ENCODE measurements at regions not wholly inside any gene's neighbourhood (a gene's known extent, or its start where the extent isn't known, plus 50 kb on each side); places are given as distances from the start of the nearest gene placed in this dataset.

DNA sequence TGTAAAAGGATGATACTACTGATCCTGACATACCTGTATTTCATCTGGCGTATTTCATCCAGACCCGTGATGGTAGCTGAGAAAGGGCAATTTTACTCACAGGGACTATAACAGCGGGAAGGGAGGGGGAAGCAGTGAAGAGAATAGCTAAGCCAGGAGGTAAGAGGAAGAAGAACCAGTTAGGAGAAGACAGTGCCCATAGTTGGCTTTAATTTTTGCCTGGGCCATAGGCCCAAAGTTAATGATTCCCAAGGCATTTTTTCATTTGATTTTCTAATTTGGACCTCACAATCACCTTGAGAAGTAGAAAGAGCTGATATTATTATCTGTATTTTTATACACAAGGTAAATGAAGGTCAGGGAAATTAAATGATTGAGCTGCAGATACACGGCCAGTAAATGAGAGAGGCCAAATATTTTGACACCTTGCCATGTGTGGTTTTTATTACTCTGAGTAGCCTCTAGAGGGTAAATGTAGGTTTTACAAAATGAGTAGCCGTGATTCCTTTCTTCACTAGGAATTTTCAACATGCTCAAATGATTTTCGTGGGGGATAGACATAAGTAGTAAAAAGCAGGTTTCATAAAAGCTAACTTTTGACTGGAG is 382.2 kb downstream of the FUT8 start:
- FAIRE-seq (no peak), DNase-seq (ENCODE audit: insufficient read length, low spot score) (no peak)
- TF ChIP-seq POLR2AphosphoS5 (IDR thresholded peaks at IDR 0.05; ENCODE audit: low read depth, low read length) (no peak), TAF1 (IDR thresholded peaks at IDR 0.05; ENCODE audit: low read depth, low read length) (no peak)

DNA sequence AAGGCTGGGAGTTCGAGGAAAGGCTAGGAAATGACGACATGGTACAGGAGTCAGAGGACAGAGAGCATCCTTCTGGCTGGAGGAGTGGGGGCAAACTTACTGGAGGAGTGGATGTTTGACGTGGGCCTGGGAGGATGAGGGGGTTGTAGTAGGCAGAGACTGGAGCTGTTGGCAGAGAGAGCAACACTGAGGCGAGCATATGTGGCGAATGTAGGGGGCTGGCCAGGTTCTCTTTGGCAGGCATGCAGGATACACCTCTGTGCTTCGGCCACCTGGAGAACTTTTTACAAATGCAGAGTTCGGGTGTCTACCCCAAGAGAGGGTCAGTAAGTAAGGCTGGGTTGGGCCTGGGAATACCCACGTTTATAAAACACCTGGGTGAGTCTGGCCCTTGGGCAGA is 385.7 kb downstream of the FUT8 start:
- FAIRE-seq = no peak
- no peak for TF ChIP-seq POLR2AphosphoS5 (IDR thresholded peaks at IDR 0.05; ENCODE audit: low read depth, low read length)
- no peak for TF ChIP-seq SPI1 (IDR thresholded peaks at IDR 0.05; ENCODE audit: low read depth, low read length)
- TF ChIP-seq PAX5 (IDR thresholded peaks at IDR 0.05; ENCODE audit: insufficient read depth, low read length, severe bottlenecking) = no peak
- no peak for TF ChIP-seq POLR2A (IDR thresholded peaks at IDR 0.05; ENCODE audit: low read depth, low read length)
- TF ChIP-seq POU2F2 (IDR thresholded peaks at IDR 0.05; ENCODE audit: low read depth, low read length) = no peak
- TF ChIP-seq TAF1 (IDR thresholded peaks at IDR 0.05; ENCODE audit: low read depth, low read length) = no peak
- no peak for DNase-seq (ENCODE audit: insufficient read length, low spot score)

DNA sequence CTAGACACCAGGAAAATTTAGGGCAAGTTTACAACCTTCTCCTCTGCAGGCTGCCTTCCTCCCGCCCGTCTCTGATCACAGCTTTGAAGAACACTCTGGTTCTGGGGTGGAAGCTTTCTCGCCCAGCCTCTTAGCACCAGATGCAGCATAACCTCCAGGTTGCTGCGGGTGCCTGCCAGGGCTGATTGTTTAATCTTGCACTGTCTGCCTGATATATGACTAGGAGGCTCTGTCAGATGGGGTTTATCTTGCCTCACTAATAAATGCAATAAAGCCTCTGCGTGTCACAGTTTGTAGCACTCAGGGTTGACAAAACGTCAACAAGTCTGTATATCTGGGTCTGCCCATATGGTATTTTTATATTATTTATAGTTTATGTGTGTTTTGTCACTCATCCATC is 388.2 kb downstream of the FUT8 start:
- FAIRE-seq (no peak), DNase-seq (ENCODE audit: insufficient read length, low spot score) (no peak)
- TF ChIP-seq POU2F2 (IDR thresholded peaks at IDR 0.05; ENCODE audit: low read depth, low read length) (no peak), TAF1 (IDR thresholded peaks at IDR 0.05; ENCODE audit: low read depth, low read length) (no peak), POLR2A (IDR thresholded peaks at IDR 0.05; ENCODE audit: low read depth, low read length) (no peak), SPI1 (IDR thresholded peaks at IDR 0.05; ENCODE audit: low read depth, low read length) (no peak), PAX5 (IDR thresholded peaks at IDR 0.05; ENCODE audit: insufficient read depth, low read length, severe bottlenecking) (no peak), POLR2AphosphoS5 (IDR thresholded peaks at IDR 0.05; ENCODE audit: low read depth, low read length) (no peak)

DNA sequence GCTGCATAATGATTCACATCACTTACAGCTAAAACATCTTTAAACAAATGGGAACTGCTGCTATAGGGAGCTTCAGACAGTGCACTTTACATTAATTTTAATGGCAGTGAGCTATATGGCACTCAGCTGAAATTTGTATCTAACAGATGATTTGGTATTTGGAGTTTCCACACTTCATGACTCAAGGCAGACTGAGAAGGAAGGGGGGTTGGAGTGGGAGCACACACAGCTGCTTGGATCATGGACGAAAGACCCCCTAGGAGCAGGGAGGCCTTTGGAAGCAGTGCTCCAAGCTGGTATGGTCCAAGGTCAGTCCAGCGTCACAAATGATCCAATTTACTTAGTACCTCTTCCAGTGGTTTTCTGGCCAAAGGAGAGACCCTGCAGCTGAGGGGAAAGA is 389.7 kb downstream of the FUT8 start:
- TF ChIP-seq POLR2A (IDR thresholded peaks at IDR 0.05; ENCODE audit: low read depth, low read length) (no peak), SPI1 (IDR thresholded peaks at IDR 0.05; ENCODE audit: low read depth, low read length) (no peak), POLR2AphosphoS5 (IDR thresholded peaks at IDR 0.05; ENCODE audit: low read depth, low read length) (no peak), PAX5 (IDR thresholded peaks at IDR 0.05; ENCODE audit: insufficient read depth, low read length, severe bottlenecking) (no peak), POU2F2 (IDR thresholded peaks at IDR 0.05; ENCODE audit: low read depth, low read length) (no peak), TAF1 (IDR thresholded peaks at IDR 0.05; ENCODE audit: low read depth, low read length) (no peak)
- FAIRE-seq = no peak
- no peak for DNase-seq (ENCODE audit: insufficient read length, low spot score)

DNA sequence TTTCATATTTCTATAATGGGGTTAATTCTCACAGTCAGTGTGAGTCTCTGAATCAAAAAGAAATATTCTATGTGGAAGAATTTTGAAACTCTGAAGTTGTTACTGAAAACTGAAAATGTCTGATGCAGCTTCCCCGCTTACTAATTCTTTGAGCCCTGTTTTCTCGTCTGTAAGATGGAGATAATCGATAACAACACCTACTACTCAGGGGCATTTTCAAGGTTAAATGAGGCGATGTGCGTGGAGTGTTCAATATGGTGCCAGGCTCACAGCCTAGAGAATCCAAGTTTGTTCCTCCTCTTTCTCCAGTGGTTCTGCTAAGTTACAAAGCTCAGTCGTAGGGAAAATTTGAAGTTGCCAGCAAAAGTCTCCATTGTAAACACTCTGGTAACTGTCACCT is 391.4 kb downstream of the FUT8 start:
- TF ChIP-seq POU2F2 (IDR thresholded peaks at IDR 0.05; ENCODE audit: low read depth, low read length) (no peak), PAX5 (IDR thresholded peaks at IDR 0.05; ENCODE audit: insufficient read depth, low read length, severe bottlenecking) (no peak), TAF1 (IDR thresholded peaks at IDR 0.05; ENCODE audit: low read depth, low read length) (no peak), POLR2AphosphoS5 (IDR thresholded peaks at IDR 0.05; ENCODE audit: low read depth, low read length) (no peak), SPI1 (IDR thresholded peaks at IDR 0.05; ENCODE audit: low read depth, low read length) (no peak), POLR2A (IDR thresholded peaks at IDR 0.05; ENCODE audit: low read depth, low read length) (no peak)
- no peak for FAIRE-seq
- DNase-seq (ENCODE audit: insufficient read length, low spot score) = no peak

DNA sequence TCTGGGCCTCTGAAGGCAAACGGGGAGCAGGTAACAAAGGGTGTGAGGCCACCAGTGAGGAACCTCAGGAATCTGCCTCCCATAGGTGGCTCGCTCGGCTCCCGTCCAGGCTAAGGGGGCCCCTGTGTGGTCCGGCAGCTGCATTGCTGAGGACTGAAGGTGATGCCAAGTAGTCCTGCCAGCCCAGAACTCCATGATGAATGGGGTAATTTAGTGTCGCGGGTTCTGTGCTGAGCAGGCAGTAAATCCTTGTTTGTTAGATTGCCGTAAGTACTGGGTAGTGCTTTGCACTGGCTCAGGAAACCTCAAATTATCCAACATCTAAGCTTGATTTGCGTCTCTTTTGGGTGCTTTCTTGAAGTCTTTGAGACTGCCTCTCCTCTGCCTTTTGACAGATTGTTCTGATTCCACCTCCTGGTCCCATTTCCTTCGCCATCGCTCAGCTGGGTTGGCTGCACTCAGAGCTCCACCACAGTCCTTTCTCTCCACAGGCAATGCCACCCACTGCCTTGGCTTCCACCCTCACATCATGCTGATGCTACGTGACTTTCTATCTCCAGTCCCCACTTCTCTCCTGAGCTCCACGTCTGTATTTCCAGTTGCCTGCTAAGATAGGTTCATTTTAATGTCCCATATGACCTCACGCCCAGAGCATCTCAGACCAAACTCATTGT is 392.0 kb downstream of the FUT8 start:
- FAIRE-seq (no peak), DNase-seq (ENCODE audit: insufficient read length, low spot score) (no peak)
- TF ChIP-seq POLR2AphosphoS5 (IDR thresholded peaks at IDR 0.05; ENCODE audit: low read depth, low read length) = no peak
- no peak for TF ChIP-seq POU2F2 (IDR thresholded peaks at IDR 0.05; ENCODE audit: low read depth, low read length)
- no peak for TF ChIP-seq TAF1 (IDR thresholded peaks at IDR 0.05; ENCODE audit: low read depth, low read length)
- no peak for TF ChIP-seq SPI1 (IDR thresholded peaks at IDR 0.05; ENCODE audit: low read depth, low read length)
- TF ChIP-seq PAX5 (IDR thresholded peaks at IDR 0.05; ENCODE audit: insufficient read depth, low read length, severe bottlenecking) = no peak
- no peak for TF ChIP-seq POLR2A (IDR thresholded peaks at IDR 0.05; ENCODE audit: low read depth, low read length)

DNA sequence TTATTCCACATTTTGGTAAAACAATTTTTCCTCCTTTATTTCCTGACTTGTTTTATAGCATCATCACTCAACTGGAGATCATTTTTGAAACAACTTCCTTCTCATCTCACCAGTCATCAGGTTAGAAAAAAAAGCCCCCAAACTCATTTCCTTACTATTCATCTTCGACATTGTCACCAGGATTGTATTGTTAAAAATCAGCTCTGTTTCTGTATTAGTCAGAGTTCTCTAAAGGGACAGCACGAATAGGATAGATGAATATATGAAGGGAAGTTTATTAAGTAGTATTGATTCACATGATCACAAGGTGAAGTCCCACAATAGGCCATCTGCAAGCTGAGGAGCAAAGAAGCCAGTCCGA is 392.6 kb downstream of the FUT8 start:
- FAIRE-seq = no peak
- DNase-seq (ENCODE audit: insufficient read length, low spot score) = no peak
- TF ChIP-seq POLR2A (IDR thresholded peaks at IDR 0.05; ENCODE audit: low read depth, low read length) (no peak), POU2F2 (IDR thresholded peaks at IDR 0.05; ENCODE audit: low read depth, low read length) (no peak), SPI1 (IDR thresholded peaks at IDR 0.05; ENCODE audit: low read depth, low read length) (no peak), POLR2AphosphoS5 (IDR thresholded peaks at IDR 0.05; ENCODE audit: low read depth, low read length) (no peak), TAF1 (IDR thresholded peaks at IDR 0.05; ENCODE audit: low read depth, low read length) (no peak), PAX5 (IDR thresholded peaks at IDR 0.05; ENCODE audit: insufficient read depth, low read length, severe bottlenecking) (no peak)

DNA sequence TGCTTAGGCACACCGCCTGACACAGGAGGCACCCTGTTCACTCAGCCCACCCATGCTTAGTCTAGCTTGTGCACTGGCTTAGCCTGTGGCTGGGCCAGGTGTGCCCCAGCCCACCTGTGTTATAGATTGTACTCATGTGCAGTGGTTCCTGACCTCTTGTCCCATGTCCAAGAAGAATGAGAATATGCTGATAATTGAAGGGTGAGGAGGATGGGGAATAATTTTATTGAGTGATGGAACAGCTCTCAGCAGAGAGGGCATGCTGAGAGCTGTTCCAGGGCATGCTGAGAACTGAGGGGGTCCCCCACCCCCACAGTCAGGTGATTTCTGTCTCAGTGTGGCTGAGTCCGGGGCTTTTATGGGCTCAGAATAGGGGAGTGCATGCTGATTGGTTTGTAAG is 395.9 kb downstream of the FUT8 start:
- no peak for DNase-seq (ENCODE audit: insufficient read length, low spot score)
- FAIRE-seq = no peak
- TF ChIP-seq POLR2A (IDR thresholded peaks at IDR 0.05; ENCODE audit: low read depth, low read length) (no peak), POU2F2 (IDR thresholded peaks at IDR 0.05; ENCODE audit: low read depth, low read length) (no peak), SPI1 (IDR thresholded peaks at IDR 0.05; ENCODE audit: low read depth, low read length) (no peak)

DNA sequence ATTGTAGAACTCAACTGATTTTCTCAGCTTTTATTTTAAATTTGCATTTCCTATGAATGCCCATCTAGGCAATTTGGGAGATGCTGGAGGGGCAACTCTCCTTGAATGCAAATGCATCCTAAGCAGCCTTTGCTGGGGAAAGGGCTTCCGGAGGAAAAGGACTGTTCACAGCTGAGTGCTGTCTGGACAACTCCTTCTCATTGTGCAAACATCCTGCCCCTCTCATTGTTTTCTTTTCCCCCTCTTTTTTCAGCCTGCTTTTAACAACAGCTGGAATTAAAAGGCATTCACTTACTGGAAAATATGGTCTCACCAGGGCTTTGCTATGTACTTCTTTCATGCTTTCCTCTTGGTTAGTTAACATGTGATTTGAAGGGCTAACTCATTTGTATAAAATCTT is 397.8 kb downstream of the FUT8 start:
- TF ChIP-seq TAF1 (IDR thresholded peaks at IDR 0.05; ENCODE audit: low read depth, low read length) (no peak), SPI1 (IDR thresholded peaks at IDR 0.05; ENCODE audit: low read depth, low read length) (no peak), PAX5 (IDR thresholded peaks at IDR 0.05; ENCODE audit: insufficient read depth, low read length, severe bottlenecking) (no peak), POLR2AphosphoS5 (IDR thresholded peaks at IDR 0.05; ENCODE audit: low read depth, low read length) (no peak), POU2F2 (IDR thresholded peaks at IDR 0.05; ENCODE audit: low read depth, low read length) (no peak)
- FAIRE-seq (no peak), DNase-seq (ENCODE audit: insufficient read length, low spot score) (no peak)

DNA sequence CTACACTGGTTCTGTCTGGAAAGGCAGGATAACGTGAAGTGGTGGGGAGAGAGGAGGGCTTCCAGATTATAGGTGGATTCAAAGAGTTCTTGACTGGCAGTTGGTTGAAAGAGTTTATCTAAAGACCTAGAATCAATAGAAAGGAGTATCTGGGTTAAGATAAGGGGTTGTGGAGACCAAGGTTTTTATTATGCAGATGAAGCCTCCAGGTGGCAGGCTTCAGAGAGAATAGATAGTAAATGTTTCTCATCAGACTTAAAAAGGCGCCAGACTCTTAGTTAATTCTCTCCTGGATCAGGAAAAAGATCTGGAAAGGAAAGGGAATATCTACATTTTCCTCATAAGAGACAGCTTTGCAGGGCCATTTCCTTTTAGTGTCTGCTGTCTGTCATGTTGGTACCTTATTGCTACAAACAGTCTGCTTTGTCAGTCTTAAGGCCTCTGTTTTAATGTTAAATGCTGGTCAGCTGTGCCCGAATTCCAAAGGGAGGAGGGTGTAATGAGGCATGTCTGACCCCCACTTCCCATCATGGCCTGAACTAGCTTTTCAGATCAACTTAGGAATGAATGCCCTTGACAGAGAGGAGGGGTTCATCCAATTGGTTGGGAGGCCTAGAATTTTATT is 401.3 kb downstream of the FUT8 start:
- DNase-seq (ENCODE audit: insufficient read length, low spot score) (no peak), FAIRE-seq (no peak)
- TF ChIP-seq TAF1 (IDR thresholded peaks at IDR 0.05; ENCODE audit: low read depth, low read length) = no peak
- no peak for TF ChIP-seq POLR2A (IDR thresholded peaks at IDR 0.05; ENCODE audit: low read depth, low read length)
- no peak for TF ChIP-seq POU2F2 (IDR thresholded peaks at IDR 0.05; ENCODE audit: low read depth, low read length)
- no peak for TF ChIP-seq POLR2AphosphoS5 (IDR thresholded peaks at IDR 0.05; ENCODE audit: low read depth, low read length)
- no peak for TF ChIP-seq PAX5 (IDR thresholded peaks at IDR 0.05; ENCODE audit: insufficient read depth, low read length, severe bottlenecking)
- TF ChIP-seq SPI1 (IDR thresholded peaks at IDR 0.05; ENCODE audit: low read depth, low read length) = no peak

Data from GM12891 (cell line).